ENCODE measurements at regions not wholly inside any gene's neighbourhood (a gene's known extent, or its start where the extent isn't known, plus 50 kb on each side); places are given as distances from the start of the nearest gene placed in this dataset.

GRCh38 chrX:150308041-150308440, 55.1 kb upstream of the MAMLD1 start:
- TF ChIP-seq RCOR1 (IDR thresholded peaks at IDR 0.05; ENCODE audit: low read length), result no peak
- TF ChIP-seq NRF1 (IDR thresholded peaks at IDR 0.05; ENCODE audit: low read depth, low read length), result no peak
- no peak for TF ChIP-seq CTCF (IDR thresholded peaks at IDR 0.05)
- no peak for TF ChIP-seq PBX3 (IDR thresholded peaks at IDR 0.05)
- TF ChIP-seq POLR2AphosphoS5 (IDR thresholded peaks at IDR 0.05; ENCODE audit: low read depth, low read length), result no peak
- TF ChIP-seq GABPA (IDR thresholded peaks at IDR 0.05; ENCODE audit: low read depth), result no peak
- no peak for TF ChIP-seq SIN3A (IDR thresholded peaks at IDR 0.05; ENCODE audit: borderline replicate concordance, low read depth, low read length)
- TF ChIP-seq IRF3 (IDR thresholded peaks at IDR 0.05; ENCODE audit: low read depth, low read length), result no peak
- TF ChIP-seq EZH2phosphoT487 (IDR thresholded peaks at IDR 0.05; ENCODE audit: borderline replicate concordance, low read depth), result no peak
- TF ChIP-seq RAD21 (IDR thresholded peaks at IDR 0.05; ENCODE audit: low read length), result no peak
- TF ChIP-seq MEF2A (IDR thresholded peaks at IDR 0.05; ENCODE audit: borderline replicate concordance, low read depth), result no peak
